ENCODE measurements at regions not wholly inside any gene's neighbourhood (a gene's known extent, or its start where the extent isn't known, plus 50 kb on each side); places are given as distances from the start of the nearest gene placed in this dataset.

DNA sequence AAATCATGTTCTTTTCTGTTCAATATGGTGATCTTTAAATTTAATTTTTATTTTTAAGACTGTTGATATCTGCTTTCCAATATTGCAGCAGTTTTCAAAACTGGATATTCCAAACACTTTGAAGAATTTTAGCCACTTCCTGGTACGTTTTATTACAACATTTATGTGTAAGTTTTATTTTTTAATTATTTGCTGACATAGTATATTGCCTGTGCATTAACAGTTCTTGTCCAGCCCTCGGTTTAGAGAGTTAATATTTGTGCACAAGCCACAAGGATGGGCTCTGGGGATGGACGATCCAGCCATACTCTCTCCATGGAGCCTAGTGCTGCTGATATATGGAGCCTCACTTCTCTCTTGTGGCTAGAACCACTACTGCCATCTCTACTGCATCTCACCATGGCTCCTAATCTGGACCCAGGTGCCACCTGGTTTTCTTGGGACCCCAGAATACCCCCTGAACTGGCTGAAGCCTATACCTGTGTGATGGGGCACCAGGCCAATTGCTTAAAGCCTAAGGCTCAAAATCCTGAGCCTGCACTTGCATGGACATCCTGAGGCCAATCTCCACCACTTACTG is 262.5 kb downstream of the RASSF9 start:
- H3K27ac Mint-ChIP-seq, result no peak overlapping the region

GRCh38 chr12:85574291-85574690 is 261.9 kb downstream of the RASSF9 start:
- H3K27ac Mint-ChIP-seq, result no peak overlapping the region
- no peak overlapping the region for H3K4me3 Mint-ChIP-seq
- no peak for DNase-seq (ENCODE audit: low spot score)
- intact Hi-C loops (cut with micrococcal nuclease), result no loop called here
- H3K36me3 Mint-ChIP-seq (ENCODE audit: low read depth), result no peaks in the 10 kb centered on the region
- H3K9me3 Mint-ChIP-seq, result no peaks in the 10 kb centered on the region
- H3K27me3 Mint-ChIP-seq (ENCODE audit: insufficient read depth), result no peaks in the 10 kb centered on the region
- H3K4me1 Mint-ChIP-seq (ENCODE audit: low read depth), result no peaks in the 10 kb centered on the region

More for the DNA sequence above, 262.5 kb downstream of the RASSF9 start:
- no peaks in the 10 kb centered on the region for H3K9me3 Mint-ChIP-seq
- intact Hi-C loops (cut with micrococcal nuclease), result no loop called here
- H3K4me3 Mint-ChIP-seq, result no peak overlapping the region
- DNase-seq (ENCODE audit: low spot score), result no peak
- no peaks in the 10 kb centered on the region for H3K4me1 Mint-ChIP-seq (ENCODE audit: low read depth)
- no peaks in the 10 kb centered on the region for H3K27me3 Mint-ChIP-seq (ENCODE audit: insufficient read depth)
- H3K36me3 Mint-ChIP-seq (ENCODE audit: low read depth), result no peaks in the 10 kb centered on the region

DNA sequence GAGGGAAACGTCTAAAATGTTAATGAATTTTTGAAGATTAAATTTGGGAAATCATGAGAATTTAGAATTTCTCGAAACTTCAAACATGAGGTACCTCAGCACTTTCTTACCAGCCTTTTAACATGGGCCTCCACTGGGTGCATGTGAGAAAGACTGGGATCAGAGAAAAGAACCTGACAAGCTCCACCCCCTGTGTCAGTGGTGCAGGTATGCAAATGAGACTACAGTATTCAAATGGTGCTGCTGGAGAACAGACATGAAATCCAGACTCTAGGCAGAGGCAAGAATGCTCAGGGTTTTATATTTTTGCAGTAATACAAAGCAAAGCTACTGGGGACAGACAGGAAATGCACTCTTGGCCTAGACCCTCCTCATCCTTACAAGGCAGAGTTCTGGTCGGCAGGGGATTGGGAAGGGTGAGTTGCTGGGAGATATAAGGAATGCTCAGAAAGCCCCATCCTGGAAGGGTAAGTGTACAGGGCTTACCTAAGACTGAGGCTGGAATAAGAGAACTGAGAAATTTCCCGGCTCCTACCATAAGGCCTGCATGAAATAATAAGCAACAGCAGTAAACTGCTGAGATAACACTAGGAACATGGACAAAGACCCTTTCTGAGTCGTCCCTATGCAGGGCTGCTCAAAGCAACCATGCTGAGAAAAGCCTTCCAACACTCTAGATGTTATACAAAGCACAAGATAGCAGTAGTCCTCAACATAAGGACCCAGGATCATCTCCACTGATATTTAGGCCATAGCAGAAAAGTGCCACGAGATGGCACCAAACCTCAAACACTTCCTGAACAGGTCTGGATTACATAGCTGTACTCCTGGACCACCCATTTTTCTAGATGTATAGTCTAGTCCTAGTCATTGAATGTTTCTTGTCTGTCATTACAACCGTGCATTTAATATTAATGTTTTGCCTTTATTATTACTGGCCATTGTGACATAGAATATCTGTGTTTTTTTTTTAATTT is 260.8 kb downstream of the RASSF9 start:
- Mint-ChIP-seq H3K4me3 (no peak overlapping the region), H3K36me3 (ENCODE audit: low read depth) (no peaks in the 10 kb centered on the region), H3K9me3 (no peaks in the 10 kb centered on the region), H3K27ac (no peak overlapping the region), H3K4me1 (ENCODE audit: low read depth) (no peaks in the 10 kb centered on the region), H3K27me3 (ENCODE audit: insufficient read depth) (no peaks in the 10 kb centered on the region)
- intact Hi-C loops (cut with micrococcal nuclease), result loop anchor here (1.0 to 5.0 kb wide), 2 partner anchors 292 to 347 kb away; no protein-coding TSS in a partner anchor
- DNase-seq (ENCODE audit: low spot score), result no peak

DNA sequence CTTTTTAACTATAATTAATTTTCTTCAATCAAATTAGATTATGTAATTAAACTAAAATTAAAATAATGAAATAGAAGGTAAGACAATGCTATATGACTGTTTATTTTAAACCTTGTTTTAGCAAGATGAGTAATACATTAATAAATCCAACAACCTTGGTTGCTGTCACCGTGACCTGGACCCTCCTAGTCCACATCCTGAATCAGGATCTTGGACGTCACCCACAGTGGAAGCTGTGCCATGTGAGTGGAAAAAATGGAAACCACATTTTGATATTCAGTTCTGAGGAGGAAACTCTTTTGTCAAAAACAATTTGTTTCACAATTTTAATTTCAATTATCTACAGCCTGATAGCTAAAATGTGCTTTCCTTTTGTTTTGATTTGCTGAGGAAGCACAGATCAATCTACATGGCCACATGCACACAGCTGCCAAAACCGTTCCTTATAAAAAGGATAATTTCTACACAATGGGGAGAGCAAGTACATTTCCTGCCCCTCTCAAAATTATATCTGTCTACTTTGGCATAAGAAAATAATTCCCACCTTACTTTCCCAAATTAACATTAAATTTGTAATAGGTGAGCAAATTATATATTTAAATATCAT is 255.5 kb downstream of the RASSF9 start:
- Mint-ChIP-seq H3K27me3 (ENCODE audit: insufficient read depth) (no peaks in the 10 kb centered on the region), H3K27ac (no peak overlapping the region), H3K4me3 (no peak overlapping the region), H3K36me3 (ENCODE audit: low read depth) (no peaks in the 10 kb centered on the region), H3K4me1 (ENCODE audit: low read depth) (no peaks in the 10 kb centered on the region), H3K9me3 (no peaks in the 10 kb centered on the region)
- DNase-seq (ENCODE audit: low spot score), result no peak
- intact Hi-C loops (cut with micrococcal nuclease), result no loop called here

DNA sequence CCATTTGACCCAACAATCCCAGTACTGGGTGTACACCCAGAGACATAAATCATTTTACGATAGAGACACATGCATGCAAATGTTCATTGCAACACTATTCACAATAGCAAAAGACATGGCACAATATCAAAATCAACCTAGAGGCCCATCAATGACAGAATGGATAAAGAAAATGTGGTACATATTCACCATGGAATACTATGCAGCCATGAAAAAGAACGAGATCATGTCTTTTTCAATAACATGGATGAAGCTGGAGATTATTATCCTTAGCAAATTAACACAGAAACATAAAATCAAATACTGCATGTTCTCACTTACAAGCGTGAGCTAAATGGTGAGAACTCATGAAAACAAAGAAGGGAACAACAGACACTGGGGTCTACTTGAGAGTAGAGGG is 249.1 kb downstream of the RASSF9 start:
- DNase-seq (ENCODE audit: low spot score), result no peak
- H3K27ac Mint-ChIP-seq, result no peak overlapping the region
- H3K27me3 Mint-ChIP-seq (ENCODE audit: insufficient read depth), result no peaks in the 10 kb centered on the region
- no peaks in the 10 kb centered on the region for H3K4me1 Mint-ChIP-seq (ENCODE audit: low read depth)
- peaks cover 4% of the 10 kb centered on the region for H3K9me3 Mint-ChIP-seq
- H3K4me3 Mint-ChIP-seq, result no peak overlapping the region
- no peaks in the 10 kb centered on the region for H3K36me3 Mint-ChIP-seq (ENCODE audit: low read depth)
- intact Hi-C loops (cut with micrococcal nuclease), result no loop called here

DNA sequence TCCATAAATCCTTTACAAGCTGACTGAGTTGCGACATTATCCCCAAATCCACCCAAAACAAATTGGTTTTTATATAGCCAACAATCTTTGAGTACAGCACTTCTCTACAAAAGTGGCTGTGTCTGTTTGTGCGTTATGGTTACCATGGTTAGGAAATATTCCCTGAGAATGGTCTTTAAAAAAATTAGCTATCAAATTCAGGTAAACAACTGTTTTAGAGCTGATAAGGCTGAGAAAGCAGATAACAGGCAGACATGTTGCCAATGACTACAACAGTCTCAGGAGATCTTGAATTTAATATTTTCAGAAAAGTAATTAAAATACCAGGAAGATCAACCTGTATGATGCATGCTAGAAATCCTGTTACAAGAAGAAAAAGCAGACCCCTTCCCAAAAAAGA is 248.0 kb downstream of the RASSF9 start:
- H3K4me3 Mint-ChIP-seq, result no peak overlapping the region
- peaks cover 4% of the 10 kb centered on the region for H3K9me3 Mint-ChIP-seq
- DNase-seq (ENCODE audit: low spot score), result no peak
- H3K4me1 Mint-ChIP-seq (ENCODE audit: low read depth), result no peaks in the 10 kb centered on the region
- no peaks in the 10 kb centered on the region for H3K27me3 Mint-ChIP-seq (ENCODE audit: insufficient read depth)
- no peaks in the 10 kb centered on the region for H3K36me3 Mint-ChIP-seq (ENCODE audit: low read depth)
- intact Hi-C loops (cut with micrococcal nuclease), result no loop called here
- no peak overlapping the region for H3K27ac Mint-ChIP-seq

- intact Hi-C loops (cut with micrococcal nuclease), result no loop called here
Measured at GRCh38 chr12:85600841-85601240, 235.4 kb downstream of the RASSF9 start.

DNA sequence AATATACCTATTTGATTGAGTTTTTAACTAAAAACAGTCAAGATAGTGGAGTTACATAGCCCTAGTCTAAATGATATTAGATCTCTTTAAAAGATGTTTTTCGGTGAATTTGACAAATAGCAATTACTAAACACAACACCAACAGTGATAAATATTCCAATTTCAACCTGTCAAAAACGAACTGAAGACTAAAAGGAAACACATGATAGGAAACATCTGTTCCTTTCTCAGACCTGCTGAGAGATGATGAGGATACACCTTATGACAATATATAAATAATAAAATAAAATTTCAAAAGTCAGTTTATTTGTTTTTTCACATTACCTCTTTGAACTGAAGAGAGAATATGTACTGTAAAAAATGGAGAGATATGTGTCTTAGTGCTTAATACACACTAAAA is 232.7 kb downstream of the RASSF9 start:
- H3K9me3 Mint-ChIP-seq, result no peaks in the 10 kb centered on the region
- no peaks in the 10 kb centered on the region for H3K27me3 Mint-ChIP-seq (ENCODE audit: insufficient read depth)
- H3K4me1 Mint-ChIP-seq (ENCODE audit: low read depth), result no peaks in the 10 kb centered on the region
- no peak overlapping the region for H3K27ac Mint-ChIP-seq
- H3K4me3 Mint-ChIP-seq, result no peak overlapping the region
- H3K36me3 Mint-ChIP-seq (ENCODE audit: low read depth), result no peaks in the 10 kb centered on the region
- intact Hi-C loops (cut with micrococcal nuclease), result no loop called here
- no peak for DNase-seq (ENCODE audit: low spot score)

More at GRCh38 chr12:85600841-85601240, 235.4 kb downstream of the RASSF9 start:
- H3K4me3 Mint-ChIP-seq, result no peak overlapping the region
- no peaks in the 10 kb centered on the region for H3K36me3 Mint-ChIP-seq (ENCODE audit: low read depth)
- no peaks in the 10 kb centered on the region for H3K27me3 Mint-ChIP-seq (ENCODE audit: insufficient read depth)
- no peaks in the 10 kb centered on the region for H3K4me1 Mint-ChIP-seq (ENCODE audit: low read depth)
- no peak for DNase-seq (ENCODE audit: low spot score)
- no peak overlapping the region for H3K27ac Mint-ChIP-seq
- peaks cover 5% of the 10 kb centered on the region for H3K9me3 Mint-ChIP-seq

GRCh38 chr12:85606455-85606854 is 229.8 kb downstream of the RASSF9 start:
- Mint-ChIP-seq H3K4me1 (ENCODE audit: low read depth) (no peaks in the 10 kb centered on the region), H3K36me3 (ENCODE audit: low read depth) (no peaks in the 10 kb centered on the region), H3K27me3 (ENCODE audit: insufficient read depth) (no peaks in the 10 kb centered on the region), H3K4me3 (no peak overlapping the region), H3K27ac (no peak overlapping the region), H3K9me3 (no peaks in the 10 kb centered on the region)
- DNase-seq (ENCODE audit: low spot score), result no peak
- intact Hi-C loops (cut with micrococcal nuclease), result no loop called here

DNA sequence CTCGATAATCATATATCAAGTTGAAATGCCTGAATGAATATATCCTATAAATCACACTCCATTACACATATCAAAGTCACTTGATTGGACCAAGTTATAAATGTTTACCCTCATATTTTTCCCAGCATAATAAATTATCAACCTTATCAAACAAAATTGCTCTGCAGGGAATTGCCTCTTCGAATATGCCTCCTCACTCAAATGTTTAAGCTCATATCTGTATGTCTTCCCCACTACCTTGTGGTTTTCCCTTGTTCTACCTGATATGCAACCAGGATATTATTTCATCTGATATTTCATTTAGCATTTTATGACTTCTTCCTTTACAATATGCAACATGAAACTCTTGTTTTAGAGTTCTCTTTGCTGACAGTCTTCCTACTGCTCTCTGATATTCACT is 226.4 kb downstream of the RASSF9 start:
- H3K9me3 Mint-ChIP-seq, result no peaks in the 10 kb centered on the region
- H3K27ac Mint-ChIP-seq, result no peak overlapping the region
- H3K4me1 Mint-ChIP-seq (ENCODE audit: low read depth), result no peaks in the 10 kb centered on the region
- intact Hi-C loops (cut with micrococcal nuclease), result no loop called here
- H3K4me3 Mint-ChIP-seq, result no peak overlapping the region
- H3K27me3 Mint-ChIP-seq (ENCODE audit: insufficient read depth), result no peaks in the 10 kb centered on the region
- no peak for DNase-seq (ENCODE audit: low spot score)
- no peaks in the 10 kb centered on the region for H3K36me3 Mint-ChIP-seq (ENCODE audit: low read depth)

GRCh38 chr12:85610194-85610593 is 226.0 kb downstream of the RASSF9 start:
- Mint-ChIP-seq H3K4me3 (no peak overlapping the region), H3K27me3 (ENCODE audit: insufficient read depth) (no peaks in the 10 kb centered on the region), H3K9me3 (no peaks in the 10 kb centered on the region), H3K4me1 (ENCODE audit: low read depth) (no peaks in the 10 kb centered on the region), H3K36me3 (ENCODE audit: low read depth) (no peaks in the 10 kb centered on the region), H3K27ac (no peak overlapping the region)
- intact Hi-C loops (cut with micrococcal nuclease), result no loop called here
- no peak for DNase-seq (ENCODE audit: low spot score)

- no peaks in the 10 kb centered on the region for H3K9me3 Mint-ChIP-seq
- no peak overlapping the region for H3K4me3 Mint-ChIP-seq
- no peaks in the 10 kb centered on the region for H3K36me3 Mint-ChIP-seq (ENCODE audit: low read depth)
- H3K27ac Mint-ChIP-seq, result no peak overlapping the region
- intact Hi-C loops (cut with micrococcal nuclease), result no loop called here
- no peaks in the 10 kb centered on the region for H3K27me3 Mint-ChIP-seq (ENCODE audit: insufficient read depth)
- no peak for DNase-seq (ENCODE audit: low spot score)
- H3K4me1 Mint-ChIP-seq (ENCODE audit: low read depth), result no peaks in the 10 kb centered on the region
Measured at GRCh38 chr12:85616201-85616600, 220.0 kb downstream of the RASSF9 start.
